Progenitor cell of endocrine pancreas (in vitro differentiated cells): ENCODE measurements at regions not wholly inside any gene's neighbourhood (a gene's known extent, or its start where the extent isn't known, plus 50 kb on each side); places are given as distances from the start of the nearest gene placed in this dataset.

Experiments used
- DNase-seq: peaks from one replicate; pipeline ENCODE4 v3.0.0; 2021; ENCODE audit warnings: low spot score; ENCODE audit not compliant: unreplicated experiment
- H3K27ac Mint-ChIP-seq: 2 replicates; pipeline ENCODE4 v1.8.0; 2021; ENCODE audit warnings: mild to moderate bottlenecking, moderate library complexity, mixed read lengths
- H3K27me3 Mint-ChIP-seq: 2 replicates; pipeline ENCODE4 v1.8.0; 2021; ENCODE audit warnings: mixed read lengths
- H3K36me3 Mint-ChIP-seq: 2 replicates; pipeline ENCODE4 v1.8.0; 2022; ENCODE audit warnings: mixed read lengths; ENCODE audit not compliant: insufficient read depth
- H3K4me1 Mint-ChIP-seq: 2 replicates; pipeline ENCODE4 v1.8.0; 2021; ENCODE audit warnings: low read depth, mixed read lengths
- H3K4me3 Mint-ChIP-seq: 2 replicates; pipeline ENCODE4 v1.8.0; 2021; ENCODE audit warnings: low read depth, mild to moderate bottlenecking, moderate library complexity, mixed read lengths
- H3K9me3 Mint-ChIP-seq: 2 replicates; pipeline ENCODE4 v1.8.0; 2021; ENCODE audit warnings: low read depth, mixed read lengths
- TF ChIP-seq, protein P1 (sequence below): fragments of 200-600 bp; sonication (generic); IDR thresholded peaks from one replicate; pipeline ENCODE4 v1.5.0; 2021; ENCODE audit warnings: antibody characterized with exemption, mild to moderate bottlenecking; ENCODE audit not compliant: unreplicated experiment

DNA sequence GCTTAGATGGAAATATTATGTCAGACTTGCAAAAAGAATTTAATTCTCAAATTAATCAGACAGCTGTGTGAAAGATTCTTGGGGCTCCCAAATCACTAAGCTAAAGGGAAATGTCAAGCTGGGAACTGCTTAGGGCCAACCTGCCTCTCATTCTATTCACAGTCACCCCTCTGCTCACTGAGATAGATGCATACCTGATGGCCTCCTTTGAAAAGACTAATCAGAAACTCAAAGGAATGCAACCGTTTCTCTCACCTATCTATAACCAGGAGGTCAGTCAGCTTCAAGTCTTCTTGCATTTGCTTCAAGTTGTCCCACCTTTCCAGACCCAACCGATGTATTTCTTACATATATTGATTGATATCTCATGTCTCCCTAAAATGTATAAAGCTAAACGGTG lies 882.7 kb downstream of the CENPC start:
- H3K27me3 Mint-ChIP-seq = no peaks in the 10 kb centered on the region

DNA sequence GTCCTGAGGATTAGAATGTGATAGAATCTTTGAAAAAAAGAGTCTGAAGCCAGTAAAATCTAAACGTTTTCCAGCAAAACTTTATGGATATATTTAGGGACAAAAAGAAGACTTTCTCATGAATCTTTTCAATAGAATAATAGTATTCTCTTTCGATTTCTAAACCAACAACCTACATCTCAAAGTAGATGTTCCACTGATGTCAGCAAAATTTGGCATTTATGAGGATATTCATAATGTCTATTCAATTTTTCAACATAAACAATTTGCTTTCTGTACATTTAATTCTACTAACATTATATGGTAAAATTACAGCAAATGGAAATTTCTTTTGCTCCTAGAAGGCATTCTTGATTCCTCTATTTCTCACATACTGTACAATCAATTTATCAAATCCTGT lies 886.5 kb downstream of the CENPC start:
- H3K27me3 Mint-ChIP-seq = no peaks in the 10 kb centered on the region
- TF ChIP-seq, protein P1, sequence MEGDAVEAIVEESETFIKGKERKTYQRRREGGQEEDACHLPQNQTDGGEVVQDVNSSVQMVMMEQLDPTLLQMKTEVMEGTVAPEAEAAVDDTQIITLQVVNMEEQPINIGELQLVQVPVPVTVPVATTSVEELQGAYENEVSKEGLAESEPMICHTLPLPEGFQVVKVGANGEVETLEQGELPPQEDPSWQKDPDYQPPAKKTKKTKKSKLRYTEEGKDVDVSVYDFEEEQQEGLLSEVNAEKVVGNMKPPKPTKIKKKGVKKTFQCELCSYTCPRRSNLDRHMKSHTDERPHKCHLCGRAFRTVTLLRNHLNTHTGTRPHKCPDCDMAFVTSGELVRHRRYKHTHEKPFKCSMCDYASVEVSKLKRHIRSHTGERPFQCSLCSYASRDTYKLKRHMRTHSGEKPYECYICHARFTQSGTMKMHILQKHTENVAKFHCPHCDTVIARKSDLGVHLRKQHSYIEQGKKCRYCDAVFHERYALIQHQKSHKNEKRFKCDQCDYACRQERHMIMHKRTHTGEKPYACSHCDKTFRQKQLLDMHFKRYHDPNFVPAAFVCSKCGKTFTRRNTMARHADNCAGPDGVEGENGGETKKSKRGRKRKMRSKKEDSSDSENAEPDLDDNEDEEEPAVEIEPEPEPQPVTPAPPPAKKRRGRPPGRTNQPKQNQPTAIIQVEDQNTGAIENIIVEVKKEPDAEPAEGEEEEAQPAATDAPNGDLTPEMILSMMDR = no peak
- DNase-seq = no peak
- H3K27ac Mint-ChIP-seq = no peak overlapping the region
- H3K9me3 Mint-ChIP-seq = no peaks in the 10 kb centered on the region
- no peaks in the 10 kb centered on the region for H3K4me1 Mint-ChIP-seq
- H3K36me3 Mint-ChIP-seq = no peaks in the 10 kb centered on the region
- H3K4me3 Mint-ChIP-seq = no peak overlapping the region

More for the DNA sequence above, 882.7 kb downstream of the CENPC start:
- TF ChIP-seq, protein P1 = no peak
- H3K27ac Mint-ChIP-seq = no peak overlapping the region
- no peak for DNase-seq
- no peak overlapping the region for H3K4me3 Mint-ChIP-seq
- H3K4me1 Mint-ChIP-seq = no peaks in the 10 kb centered on the region
- no peaks in the 10 kb centered on the region for H3K36me3 Mint-ChIP-seq
- H3K9me3 Mint-ChIP-seq = no peaks in the 10 kb centered on the region

DNA sequence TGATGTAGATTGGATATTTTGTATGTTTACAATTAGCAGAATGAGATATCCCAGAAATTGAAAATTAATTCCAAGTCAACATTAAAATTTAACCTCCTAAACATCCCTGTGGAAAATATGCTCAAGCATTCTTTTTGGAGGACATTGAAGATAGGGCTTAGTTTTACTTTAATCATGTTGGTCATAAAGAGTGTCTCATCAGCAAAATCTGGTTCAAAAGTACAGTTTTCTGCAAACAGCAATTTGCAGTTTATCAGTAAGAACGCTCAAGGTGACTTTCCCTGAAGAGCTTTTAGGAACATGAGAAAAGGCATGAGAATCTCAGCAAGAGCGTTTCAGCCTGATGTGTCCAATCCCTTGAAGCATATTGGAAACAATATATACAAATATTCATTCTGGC lies 889.8 kb downstream of the CENPC start:
- H3K4me1 Mint-ChIP-seq = no peaks in the 10 kb centered on the region
- TF ChIP-seq, protein P1 = no peak
- DNase-seq = no peak

DNA sequence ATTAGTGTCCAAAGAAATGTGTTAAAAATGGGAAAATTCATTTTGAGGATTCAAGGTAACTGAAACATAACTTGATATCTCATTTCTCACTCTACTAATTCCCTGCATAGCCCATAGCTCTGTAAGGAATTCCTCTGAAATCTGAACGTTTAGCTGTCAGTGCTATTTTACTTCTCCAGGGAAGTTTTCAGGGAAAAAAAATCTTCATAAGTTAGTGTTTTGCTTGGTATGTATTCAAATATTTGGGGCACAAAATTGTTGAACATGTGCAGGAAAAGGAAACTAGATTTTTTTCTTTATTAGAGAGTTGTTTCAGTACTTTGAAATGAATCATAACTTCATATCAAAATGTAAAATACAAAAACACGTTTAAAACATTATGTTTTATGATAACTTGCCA lies 891.4 kb downstream of the CENPC start:
- Mint-ChIP-seq H3K27ac (no peak overlapping the region), H3K27me3 (no peaks in the 10 kb centered on the region), H3K9me3 (no peaks in the 10 kb centered on the region), H3K36me3 (no peaks in the 10 kb centered on the region), H3K4me3 (no peak overlapping the region), H3K4me1 (no peaks in the 10 kb centered on the region)
- DNase-seq = no peak
- TF ChIP-seq, protein P1 = no peak

More for the DNA sequence above, 889.8 kb downstream of the CENPC start:
- Mint-ChIP-seq H3K27ac (no peak overlapping the region), H3K4me3 (peak overlapping the region; percentile 5), H3K36me3 (no peaks in the 10 kb centered on the region), H3K27me3 (no peaks in the 10 kb centered on the region), H3K9me3 (no peaks in the 10 kb centered on the region)

DNA sequence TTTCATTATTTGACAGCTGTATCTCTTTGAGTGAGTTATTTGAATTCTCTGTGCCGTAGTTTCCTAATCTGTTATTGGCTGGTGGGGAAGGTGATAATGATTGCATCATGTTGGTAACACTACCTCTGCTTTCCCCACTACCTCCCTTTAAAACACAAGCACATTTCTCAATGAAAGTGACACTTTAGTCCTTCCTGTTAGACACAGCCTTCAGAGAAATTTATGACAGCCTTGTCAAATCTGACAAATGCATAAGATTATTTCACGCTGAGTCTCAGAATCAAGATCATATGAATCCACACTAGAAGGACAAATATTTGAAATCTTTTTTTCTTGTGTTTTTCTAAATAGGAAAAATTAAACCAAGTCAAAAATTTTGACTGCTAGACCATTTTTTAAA lies 896.1 kb downstream of the CENPC start:
- H3K27ac Mint-ChIP-seq = no peak overlapping the region
- H3K4me1 Mint-ChIP-seq = no peaks in the 10 kb centered on the region
- no peaks in the 10 kb centered on the region for H3K27me3 Mint-ChIP-seq
- DNase-seq = no peak
- H3K4me3 Mint-ChIP-seq = no peak overlapping the region
- TF ChIP-seq, protein P1 = no peak
- no peaks in the 10 kb centered on the region for H3K9me3 Mint-ChIP-seq
- no peaks in the 10 kb centered on the region for H3K36me3 Mint-ChIP-seq
